ENCODE measurements at regions not wholly inside any gene's neighbourhood (a gene's known extent, or its start where the extent isn't known, plus 50 kb on each side); places are given as distances from the start of the nearest gene placed in this dataset.
A peak's percentile ranks its signal among the peaks of the same experiment; 100 is the strongest.

GRCh38 chr2:149989447-149990063, 402.0 kb upstream of the MMADHC start:
- Histone ChIP-seq H4K20me1 (ENCODE audit: insufficient read depth) (no peaks in the 10 kb centered on the region), H3K9me2 (ENCODE audit: insufficient read depth) (no peaks in the 10 kb centered on the region), H3K27me3 (ENCODE audit: insufficient read depth, low read depth) (no peaks in the 10 kb centered on the region), H3F3A (ENCODE audit: insufficient read depth, low read depth) (peaks cover 19% of the 10 kb centered on the region), H3K36me3 (ENCODE audit: low read depth) (no peaks in the 10 kb centered on the region), H3K4me2 (peak overlapping the region; percentile 52), H2AFZ (no peak overlapping the region), H3K4me1 (replicated peaks; ENCODE audit: insufficient read depth) (peaks cover 33% of the 10 kb centered on the region), H3K9me3 (ENCODE audit: insufficient read depth, low read depth) (no peaks in the 10 kb centered on the region), H3K4me3 (no peak overlapping the region), H3K79me2 (ENCODE audit: low read depth) (no peaks in the 10 kb centered on the region), H3K27ac (peak overlapping the region; percentile 94)
- intact Hi-C loops (cut with micrococcal nuclease; ENCODE audit: unreplicated experiment), result loop anchor here (1.0 to 10.0 kb wide), 13 partner anchors 111 to 1248 kb away; no protein-coding TSS in a partner anchor
- no TSS peak for BruUV-seq (replicated peaks)
- DNase-seq, result peak; percentile 62 to 95
- no peak for TF ChIP-seq EZH2 (IDR thresholded peaks at IDR 0.05; ENCODE audit: low read depth)
- POLR2A ChIA-PET (ENCODE audit: unreplicated experiment), result interaction anchor here (0.5 to 0.8 kb wide), 4 partner anchors 224 to 607 kb away, joined by 3 to 12 read pairs (median 8); no protein-coding TSS in a partner anchor
- CTCF ChIA-PET, result no interaction called here

DNA sequence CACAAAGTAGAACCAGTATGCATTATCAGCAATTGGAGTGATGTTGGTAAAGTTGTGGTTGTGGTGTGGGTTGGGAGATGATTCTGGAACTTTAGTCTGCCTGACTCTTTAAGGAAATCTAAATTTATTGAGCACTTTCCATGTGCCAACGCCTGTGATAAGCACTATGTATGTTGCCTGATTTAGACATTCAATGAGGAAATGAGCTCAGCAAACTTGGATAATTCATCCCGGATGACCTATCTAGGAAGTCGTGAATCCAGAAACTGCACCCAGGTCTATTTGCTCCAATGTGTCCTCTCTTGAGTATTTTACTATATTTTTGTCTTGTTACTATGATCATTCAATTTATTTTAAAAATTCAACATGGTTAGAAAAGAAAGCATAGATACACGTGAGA, 400.8 kb upstream of the MMADHC start:
- intact Hi-C loops (cut with micrococcal nuclease; ENCODE audit: unreplicated experiment), result loop anchor here (5.0 to 10.0 kb wide), 2 partner anchors 126 to 1056 kb away; no protein-coding TSS in a partner anchor
- no peak for DNase-seq
- Histone ChIP-seq H3K4me3 (no peak overlapping the region), H3K36me3 (ENCODE audit: low read depth) (no peaks in the 10 kb centered on the region), H4K20me1 (ENCODE audit: insufficient read depth) (no peaks in the 10 kb centered on the region), H3K9me2 (ENCODE audit: insufficient read depth) (no peaks in the 10 kb centered on the region), H3K4me1 (replicated peaks; ENCODE audit: insufficient read depth) (peaks cover 24% of the 10 kb centered on the region), H3K27me3 (ENCODE audit: insufficient read depth, low read depth) (no peaks in the 10 kb centered on the region), H3K9me3 (ENCODE audit: insufficient read depth, low read depth) (no peaks in the 10 kb centered on the region), H3K27ac (peak overlapping the region; percentile 94), H3K79me2 (ENCODE audit: low read depth) (no peaks in the 10 kb centered on the region), H2AFZ (no peak overlapping the region), H3F3A (ENCODE audit: insufficient read depth, low read depth) (peaks cover 11% of the 10 kb centered on the region), H3K4me2 (no peak overlapping the region)
- CTCF ChIA-PET, result interaction anchor here (0.6 kb wide), 1 partner anchor 351 kb away, joined by 3 read pairs; no protein-coding TSS in a partner anchor
- BruUV-seq (replicated peaks), result no TSS peak
- POLR2A ChIA-PET (ENCODE audit: unreplicated experiment), result no interaction called here
- TF ChIP-seq, protein P1, sequence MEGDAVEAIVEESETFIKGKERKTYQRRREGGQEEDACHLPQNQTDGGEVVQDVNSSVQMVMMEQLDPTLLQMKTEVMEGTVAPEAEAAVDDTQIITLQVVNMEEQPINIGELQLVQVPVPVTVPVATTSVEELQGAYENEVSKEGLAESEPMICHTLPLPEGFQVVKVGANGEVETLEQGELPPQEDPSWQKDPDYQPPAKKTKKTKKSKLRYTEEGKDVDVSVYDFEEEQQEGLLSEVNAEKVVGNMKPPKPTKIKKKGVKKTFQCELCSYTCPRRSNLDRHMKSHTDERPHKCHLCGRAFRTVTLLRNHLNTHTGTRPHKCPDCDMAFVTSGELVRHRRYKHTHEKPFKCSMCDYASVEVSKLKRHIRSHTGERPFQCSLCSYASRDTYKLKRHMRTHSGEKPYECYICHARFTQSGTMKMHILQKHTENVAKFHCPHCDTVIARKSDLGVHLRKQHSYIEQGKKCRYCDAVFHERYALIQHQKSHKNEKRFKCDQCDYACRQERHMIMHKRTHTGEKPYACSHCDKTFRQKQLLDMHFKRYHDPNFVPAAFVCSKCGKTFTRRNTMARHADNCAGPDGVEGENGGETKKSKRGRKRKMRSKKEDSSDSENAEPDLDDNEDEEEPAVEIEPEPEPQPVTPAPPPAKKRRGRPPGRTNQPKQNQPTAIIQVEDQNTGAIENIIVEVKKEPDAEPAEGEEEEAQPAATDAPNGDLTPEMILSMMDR (conservative IDR thresholded peaks at IDR 0.05), result no peak
- no peak for TF ChIP-seq EZH2 (IDR thresholded peaks at IDR 0.05; ENCODE audit: low read depth)

- CTCF ChIA-PET, result interaction anchor here (0.8 kb wide), 1 partner anchor 530 kb away, joined by 4 read pairs; no protein-coding TSS in a partner anchor
- no peaks in the 10 kb centered on the region for H4K20me1 ChIP-seq (ENCODE audit: insufficient read depth)
- intact Hi-C loops (cut with micrococcal nuclease; ENCODE audit: unreplicated experiment), result loop anchor here (5.0 to 10.0 kb wide), 2 partner anchors 125 to 1058 kb away; no protein-coding TSS in a partner anchor
- no TSS peak for BruUV-seq (replicated peaks)
- H2AFZ ChIP-seq, result no peak overlapping the region
- no peaks in the 10 kb centered on the region for H3K27me3 ChIP-seq (ENCODE audit: insufficient read depth, low read depth)
- peaks cover 11% of the 10 kb centered on the region for H3F3A ChIP-seq (ENCODE audit: insufficient read depth, low read depth)
- peaks cover 24% of the 10 kb centered on the region for H3K4me1 ChIP-seq (replicated peaks; ENCODE audit: insufficient read depth)
- H3K4me3 ChIP-seq, result no peak overlapping the region
- H3K36me3 ChIP-seq (ENCODE audit: low read depth), result no peaks in the 10 kb centered on the region
- H3K9me3 ChIP-seq (ENCODE audit: insufficient read depth, low read depth), result no peaks in the 10 kb centered on the region
- no peaks in the 10 kb centered on the region for H3K9me2 ChIP-seq (ENCODE audit: insufficient read depth)
- no peak overlapping the region for H3K27ac ChIP-seq
- no peak for TF ChIP-seq EZH2 (IDR thresholded peaks at IDR 0.05; ENCODE audit: low read depth)
- TF ChIP-seq, protein P1 (conservative IDR thresholded peaks at IDR 0.05), result no peak
- POLR2A ChIA-PET (ENCODE audit: unreplicated experiment), result interaction anchor here (0.6 kb wide), 1 partner anchor 925 kb away, joined by 7 read pairs; no protein-coding TSS in a partner anchor
- DNase-seq, result no peak
- no peak overlapping the region for H3K4me2 ChIP-seq
- H3K79me2 ChIP-seq (ENCODE audit: low read depth), result no peaks in the 10 kb centered on the region
Observed at GRCh38 chr2:149986861-149987260, 399.3 kb upstream of the MMADHC start.

Measured in PC-9 (cell line).